GM21528 (cell line): ENCODE measurements at regions not wholly inside any gene's neighbourhood (a gene's known extent, or its start where the extent isn't known, plus 50 kb on each side); places are given as distances from the start of the nearest gene placed in this dataset.

Experiments used
- ATAC-seq: cut with Tn5 transposase; IDR thresholded peaks from one replicate; pipeline ENCODE4 v1.9.1; 2021; ENCODE audit warnings: mild to moderate bottlenecking, moderate library complexity; ENCODE audit not compliant: unreplicated experiment, low FRiP score

DNA sequence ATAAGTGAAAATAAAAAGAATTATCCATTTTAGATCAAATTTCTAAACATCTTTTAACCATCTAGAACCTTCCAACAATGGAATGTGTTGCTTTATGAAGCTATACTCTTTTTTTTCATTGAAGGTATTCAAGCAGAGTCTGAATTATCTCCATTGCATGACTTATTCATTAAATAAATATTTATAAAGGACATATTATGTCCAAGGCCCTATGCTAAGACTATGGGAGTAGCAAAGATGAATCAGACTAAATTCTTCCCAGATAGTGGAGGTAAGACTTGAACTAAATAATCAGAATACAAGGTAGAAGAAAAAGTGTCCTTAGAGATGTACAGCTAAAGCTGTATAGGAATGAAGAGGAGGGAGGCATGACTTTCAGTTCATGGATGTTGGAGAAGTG, 215.5 kb upstream of the RGMB start:
- ATAC-seq, result no peak

DNA sequence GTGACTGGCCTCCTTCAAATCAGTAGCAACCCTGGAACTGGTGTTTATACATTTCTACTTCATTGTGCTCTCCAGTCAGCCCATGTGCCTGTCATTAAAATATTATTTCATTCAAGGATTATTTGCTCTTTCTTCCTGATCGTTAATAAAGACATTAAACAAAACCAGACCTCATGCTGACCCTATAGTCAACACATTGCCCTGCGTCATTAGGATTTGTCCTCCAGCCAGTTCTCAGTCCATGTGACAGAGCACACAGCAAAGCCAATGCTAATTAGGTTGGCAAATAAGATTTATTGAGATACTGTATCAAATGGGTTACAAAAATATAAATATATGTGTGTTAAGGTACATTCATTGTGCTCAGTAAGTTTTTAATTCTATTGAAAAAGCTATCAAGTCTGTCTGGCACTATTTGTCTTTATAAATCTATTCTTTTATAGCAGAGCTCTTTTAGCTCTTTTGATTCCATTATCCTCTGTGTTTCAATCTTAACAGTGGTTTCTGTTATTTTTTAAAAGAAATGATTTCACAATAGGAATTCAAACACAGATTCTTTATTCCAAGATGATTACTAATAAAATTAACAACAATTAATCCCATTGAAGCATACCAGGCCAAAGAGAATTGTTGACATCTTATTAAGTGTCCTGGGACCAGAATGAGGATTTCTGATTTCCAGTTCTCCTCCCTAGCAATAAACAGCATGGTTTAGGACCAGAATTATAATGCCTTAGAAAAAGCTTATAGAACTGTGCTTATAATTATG, 209.4 kb upstream of the RGMB start:
- ATAC-seq, result no peak

DNA sequence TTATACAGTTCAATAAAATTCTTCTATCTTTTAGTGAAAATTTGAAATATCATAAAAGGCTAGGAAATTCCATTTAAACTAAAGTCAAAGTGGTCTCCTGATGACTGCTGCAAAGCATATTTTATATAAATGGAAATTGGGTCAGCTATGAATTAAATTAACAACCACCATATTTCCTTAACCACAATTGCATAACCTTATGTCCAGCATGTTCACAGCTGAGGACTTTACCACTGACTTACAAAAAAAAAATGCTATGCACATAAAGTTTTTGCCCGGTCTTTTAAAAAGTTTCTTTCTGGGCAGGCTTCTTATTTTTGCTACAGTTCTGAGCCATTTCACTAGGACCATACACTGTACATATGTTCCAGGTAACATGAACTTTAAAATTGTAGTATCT, 208.6 kb upstream of the RGMB start:
- no peak for ATAC-seq

DNA sequence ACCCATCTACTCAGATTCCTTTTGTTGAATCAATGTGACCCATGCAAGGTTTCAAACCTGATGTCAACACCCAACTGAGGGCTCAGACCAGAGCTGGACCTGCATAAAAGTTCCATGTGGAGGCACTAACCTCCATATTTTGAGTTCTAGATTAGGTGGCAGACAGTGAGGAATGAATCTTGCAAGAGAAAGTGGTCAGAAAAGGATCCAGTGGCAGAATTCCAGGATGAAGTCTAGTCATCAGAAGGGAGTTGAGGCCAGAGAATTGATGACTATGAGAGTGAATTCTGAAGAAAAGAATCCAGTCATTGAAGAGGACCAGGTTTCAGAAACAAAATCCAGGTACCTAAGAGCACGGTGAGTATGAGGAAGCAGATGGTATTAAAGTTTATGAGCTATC, 205.1 kb upstream of the RGMB start:
- no peak for ATAC-seq

DNA sequence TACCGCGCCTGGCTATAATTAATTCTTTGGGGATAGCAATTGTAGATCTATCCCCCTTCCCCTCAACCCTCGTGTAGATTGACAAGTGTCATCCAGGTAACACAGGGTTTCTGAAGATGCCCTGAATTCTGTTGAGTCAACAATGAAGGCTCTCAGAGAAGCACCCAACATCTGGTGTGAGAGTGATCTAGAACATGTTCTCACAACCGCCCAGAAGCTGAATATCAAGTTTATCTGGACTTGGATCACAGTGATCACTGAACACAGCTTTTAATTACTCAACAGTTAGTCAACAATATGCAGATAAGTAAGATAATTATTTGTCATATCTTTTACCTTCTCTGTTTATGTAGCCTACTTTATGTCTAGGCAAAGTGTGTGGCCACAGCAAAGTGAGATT, 204.2 kb upstream of the RGMB start:
- ATAC-seq, result no peak

DNA sequence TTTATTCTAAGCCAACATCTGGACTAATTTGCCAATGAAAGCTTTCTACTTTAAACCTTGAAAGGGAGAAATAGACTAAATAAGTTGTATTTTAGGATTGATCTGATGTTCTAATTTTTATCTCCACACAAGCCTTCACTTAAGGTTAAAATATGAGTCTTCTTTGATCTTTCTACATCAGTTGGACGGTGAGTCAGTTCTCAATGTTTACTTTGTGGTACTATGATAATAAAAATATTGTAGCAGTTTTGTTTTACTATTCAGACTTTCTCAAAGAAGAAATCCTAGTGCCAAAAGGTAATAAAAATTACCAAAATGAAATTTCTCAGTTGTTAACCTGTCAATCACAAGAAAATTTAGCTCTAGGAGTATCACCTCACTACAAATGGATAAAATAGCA, 203.5 kb upstream of the RGMB start:
- ATAC-seq, result no peak

DNA sequence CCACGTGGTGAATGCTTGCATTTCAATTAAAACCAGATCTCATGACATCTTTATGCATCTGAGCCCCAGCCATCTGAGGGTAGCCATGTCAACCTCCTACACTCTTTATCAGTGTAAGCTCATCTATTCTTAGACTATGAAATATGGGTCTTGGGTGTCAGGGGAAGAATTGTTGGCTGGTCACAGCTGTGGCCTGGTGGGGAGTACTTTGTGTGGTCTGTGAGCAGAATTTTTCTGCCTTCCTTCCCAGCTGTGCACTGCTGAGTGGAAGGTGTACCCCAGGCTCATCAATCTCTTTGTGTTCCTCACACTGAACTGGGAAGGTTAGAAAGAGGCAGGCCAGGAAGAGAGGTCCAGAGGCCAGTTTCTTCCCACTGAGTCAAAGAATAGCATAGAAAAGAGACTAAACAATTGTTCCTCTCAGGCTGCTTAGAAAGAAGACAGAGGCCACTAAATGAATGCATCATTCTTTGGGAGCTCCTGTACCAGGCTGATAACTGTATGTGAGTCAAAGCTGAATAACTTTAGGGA, 202.7 kb upstream of the RGMB start:
- no peak for ATAC-seq

DNA sequence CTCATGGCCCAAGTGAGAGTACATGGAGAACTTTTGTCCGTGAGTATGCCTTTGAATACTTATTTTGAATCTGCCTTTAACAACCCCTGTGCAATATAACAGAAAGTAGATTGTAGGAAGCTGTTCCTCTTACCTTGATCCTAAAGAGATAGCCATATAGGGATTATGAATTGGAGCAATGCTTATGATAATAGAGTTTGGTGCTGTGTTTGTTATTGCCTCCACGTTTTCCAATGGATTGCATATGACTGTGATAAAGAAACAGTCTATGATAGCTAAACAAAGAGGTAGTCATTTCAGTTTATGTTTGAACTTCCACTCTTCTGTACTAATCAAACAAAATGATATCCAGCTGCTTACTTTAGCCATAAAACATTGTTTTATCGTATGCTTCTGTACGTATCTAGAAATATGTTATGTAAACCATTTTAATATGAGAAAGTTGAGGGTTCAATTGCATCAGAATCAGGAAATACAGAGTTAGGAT, 199.6 kb upstream of the RGMB start:
- no peak for ATAC-seq

DNA sequence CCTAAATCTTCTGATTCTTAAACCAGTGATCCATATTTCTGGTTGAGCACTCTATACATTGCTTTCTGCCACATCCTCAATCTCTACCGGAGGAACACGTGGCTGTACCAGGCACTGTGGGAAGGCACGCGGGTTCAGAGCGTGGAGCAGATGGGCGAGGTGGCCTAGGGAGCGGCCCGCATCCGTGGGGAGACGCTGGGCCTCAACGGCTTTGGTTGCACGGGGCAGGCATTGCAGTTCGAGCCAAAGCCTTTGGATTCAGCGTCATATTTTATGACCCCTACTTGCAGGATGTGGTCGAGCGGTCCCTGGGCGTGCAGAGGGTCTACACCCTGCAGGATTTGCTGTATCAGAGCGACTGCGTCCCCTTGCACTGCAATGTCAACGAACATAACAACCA, 197.2 kb upstream of the RGMB start:
- ATAC-seq, result no peak

DNA sequence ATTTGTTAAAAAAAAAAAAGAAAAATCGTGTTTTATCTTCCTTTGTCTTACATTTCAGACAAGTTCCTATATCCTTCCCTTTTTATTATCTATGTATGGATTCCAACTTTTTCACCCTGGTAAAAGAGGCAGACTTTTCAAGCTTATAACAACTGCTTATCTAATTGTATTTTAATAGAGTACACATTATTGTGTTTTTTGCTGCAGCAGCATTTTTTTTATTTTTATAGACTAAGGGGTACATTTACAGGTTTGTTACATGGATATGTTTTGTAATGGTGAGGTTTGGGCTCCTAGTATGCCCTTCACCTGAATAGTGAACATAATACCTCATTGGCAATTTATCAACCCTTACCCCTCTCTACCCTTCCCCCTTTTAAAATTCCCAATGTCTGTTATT, 195.0 kb upstream of the RGMB start:
- ATAC-seq, result no peak

DNA sequence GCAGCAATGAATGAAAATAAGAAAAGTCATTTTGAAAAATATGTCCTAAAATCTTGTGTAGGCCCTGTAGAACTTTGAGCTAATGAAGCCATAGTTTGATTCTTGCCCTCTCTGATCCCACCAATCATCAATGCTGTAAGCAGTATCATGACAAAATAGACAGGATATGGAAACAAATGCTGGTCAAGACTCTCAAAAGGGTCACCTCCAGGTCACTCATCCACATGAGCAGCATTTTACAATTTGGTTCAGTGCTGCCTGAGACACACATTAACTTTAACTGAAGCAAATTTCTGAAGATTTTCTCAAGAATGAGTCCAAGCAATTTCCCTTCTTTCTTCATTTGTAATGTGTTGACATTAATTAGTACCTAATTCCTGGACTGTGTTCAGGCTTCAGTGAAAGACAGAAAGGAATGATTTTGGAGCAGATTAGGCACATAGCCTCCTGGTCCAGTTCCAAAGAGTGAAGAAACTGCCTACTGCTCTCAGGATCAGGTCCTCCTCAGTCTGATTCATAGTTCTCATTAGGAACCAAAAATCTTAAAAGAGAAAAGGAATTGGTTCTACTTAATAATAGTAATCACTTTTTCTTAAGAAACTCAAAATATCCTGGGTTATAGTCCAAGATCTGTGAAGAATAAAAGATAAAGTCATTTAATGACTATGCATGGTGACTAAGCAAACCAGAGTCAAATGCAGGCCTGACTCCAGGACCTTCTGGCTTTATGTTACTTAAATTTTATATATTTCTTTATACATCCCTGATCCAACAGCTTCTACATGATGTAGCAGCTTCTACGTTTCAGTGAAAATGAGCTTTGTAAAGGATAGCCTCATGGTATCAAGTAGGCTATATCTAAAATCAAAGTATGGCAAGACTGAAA, 192.1 kb upstream of the RGMB start:
- ATAC-seq, result no peak

DNA sequence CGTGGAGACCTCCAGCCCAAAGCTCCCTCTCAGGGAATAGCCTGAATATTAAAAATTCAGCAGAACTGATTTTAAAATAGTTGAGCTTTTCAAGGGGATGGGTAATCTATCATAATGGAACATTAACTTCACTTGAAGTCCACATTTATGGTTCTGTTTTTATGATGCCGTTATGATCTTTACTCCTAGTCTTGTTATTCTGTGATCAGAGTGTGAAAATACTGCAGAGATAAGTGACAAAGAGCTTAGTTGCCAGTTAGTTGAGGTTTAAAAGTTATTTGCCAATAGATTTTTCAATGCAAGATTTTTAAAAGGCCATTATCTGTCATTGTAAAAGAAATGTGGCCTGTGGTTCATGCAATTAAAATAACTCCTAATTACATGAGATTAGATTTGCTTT, 189.9 kb upstream of the RGMB start:
- ATAC-seq, result no peak

DNA sequence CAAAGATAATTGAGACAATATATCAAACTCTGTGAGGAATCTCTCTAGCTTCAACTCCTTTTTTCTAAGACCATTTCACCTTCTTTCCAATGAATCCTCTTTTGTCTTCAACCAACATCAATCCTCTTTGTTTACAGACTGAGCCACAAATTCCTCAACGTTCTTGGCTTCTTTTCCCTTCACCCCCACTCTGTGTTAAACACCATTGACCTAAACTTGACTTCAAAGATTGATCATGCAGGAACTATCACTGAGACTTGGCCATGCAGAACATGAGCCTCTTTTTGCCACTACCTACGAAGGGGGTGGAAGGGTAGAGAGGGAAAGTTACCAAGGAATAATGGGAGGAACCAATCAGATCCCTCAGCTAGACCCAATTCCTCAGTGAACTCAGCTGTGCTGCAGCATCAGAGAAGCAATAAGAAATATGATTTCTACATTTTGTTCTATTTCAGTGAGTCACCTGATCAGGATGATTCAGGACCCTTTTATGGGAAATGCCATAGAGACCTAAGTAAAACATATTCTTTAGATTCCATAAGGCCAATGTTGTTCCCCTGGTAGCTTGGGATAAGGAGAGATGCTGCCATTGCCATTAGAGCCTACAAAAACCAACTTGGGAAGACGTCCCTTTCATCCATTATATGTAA, 187.7 kb upstream of the RGMB start:
- no peak for ATAC-seq

DNA sequence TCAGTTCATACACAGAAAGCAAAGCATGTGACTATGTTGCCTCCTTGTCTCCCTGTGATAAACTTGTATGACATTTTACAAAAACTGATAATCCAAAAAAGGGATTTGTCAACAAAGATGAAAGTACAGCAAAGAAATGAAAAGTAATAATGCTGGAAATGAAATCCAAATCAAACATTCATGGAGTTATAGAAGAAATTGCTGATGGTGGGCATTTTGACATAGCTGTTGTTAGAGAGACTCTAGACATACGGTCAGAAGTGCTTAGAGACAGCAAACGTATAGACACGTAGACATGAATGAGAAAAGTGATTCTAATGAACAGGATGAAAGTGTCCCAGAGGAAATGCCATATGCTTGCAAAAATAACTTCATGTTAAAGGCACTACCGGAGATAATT, 186.9 kb upstream of the RGMB start:
- no peak for ATAC-seq

DNA sequence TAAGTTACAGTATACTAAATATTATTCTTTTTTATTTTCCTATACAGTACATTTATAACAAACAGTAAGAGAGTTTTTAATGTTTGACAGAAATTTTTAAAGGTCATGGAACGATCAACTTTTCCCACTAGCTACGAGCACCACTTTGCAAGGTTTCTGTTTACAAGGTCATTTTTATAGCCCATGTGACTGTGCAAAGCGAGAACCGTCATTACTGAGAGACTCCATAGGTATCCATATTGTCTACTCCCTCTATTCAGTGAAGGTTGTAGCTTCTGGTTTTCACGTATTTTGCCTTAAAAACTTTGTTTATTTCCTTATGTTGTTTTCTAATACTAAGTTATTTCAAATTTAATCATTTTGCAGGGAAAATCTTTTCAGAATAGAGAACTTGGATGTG, 186.3 kb upstream of the RGMB start:
- no peak for ATAC-seq

DNA sequence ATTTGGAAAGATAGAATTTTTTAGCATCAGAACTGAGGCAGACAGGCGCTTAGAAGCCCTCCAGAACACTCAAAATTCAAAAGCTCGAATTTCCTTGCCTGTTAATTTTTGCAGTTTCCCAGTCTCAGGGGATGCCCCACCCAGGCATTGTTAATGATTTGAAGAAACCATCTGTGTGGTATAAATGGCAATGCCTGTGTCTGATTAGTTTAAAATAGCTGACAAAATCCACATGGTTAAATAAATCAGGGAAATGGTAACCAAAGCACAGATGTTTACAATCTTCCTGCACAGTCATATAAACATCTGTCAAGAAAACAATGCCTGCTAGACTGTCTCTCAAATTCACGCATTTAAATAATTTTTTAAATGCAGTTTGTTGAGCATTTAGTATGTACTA, 185.2 kb upstream of the RGMB start:
- no peak for ATAC-seq

DNA sequence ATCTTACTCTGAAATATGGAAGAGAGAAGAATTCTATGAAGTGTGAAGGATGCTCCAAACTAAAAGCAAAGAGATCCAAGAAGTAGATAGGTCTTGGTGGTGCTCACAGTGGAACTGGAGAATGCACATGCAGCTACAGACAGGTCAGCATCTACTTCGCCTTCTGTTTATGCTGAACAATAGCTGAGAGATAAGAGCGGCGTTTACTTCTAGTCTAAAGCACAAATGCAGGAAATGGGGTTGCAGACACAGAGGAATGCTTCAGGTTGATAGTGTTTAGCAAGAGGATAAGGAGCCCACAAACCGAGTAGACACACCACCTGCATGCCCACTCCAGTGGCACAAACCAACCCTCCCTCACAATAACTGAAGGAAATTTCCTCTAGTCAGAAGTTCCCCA, 180.0 kb upstream of the RGMB start:
- no peak for ATAC-seq

DNA sequence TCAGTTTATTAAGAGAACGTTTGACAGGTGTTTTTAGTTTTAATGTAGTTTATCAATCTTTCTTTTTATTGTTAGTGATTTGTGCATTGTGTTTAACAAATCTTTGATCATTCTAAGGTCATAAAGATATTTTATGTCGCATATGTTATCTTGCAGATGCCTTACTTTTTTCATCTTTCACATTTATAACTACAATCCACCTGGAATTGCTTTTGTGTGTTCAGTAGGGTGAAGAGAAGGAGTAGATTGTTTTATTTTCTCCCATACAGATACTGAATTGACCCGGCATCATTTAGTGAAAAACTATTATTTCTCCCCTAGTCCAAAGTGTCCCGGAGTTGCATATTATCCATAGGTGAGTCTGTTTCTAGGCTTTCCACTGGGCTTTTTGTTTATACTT, 179.4 kb upstream of the RGMB start:
- no peak for ATAC-seq

DNA sequence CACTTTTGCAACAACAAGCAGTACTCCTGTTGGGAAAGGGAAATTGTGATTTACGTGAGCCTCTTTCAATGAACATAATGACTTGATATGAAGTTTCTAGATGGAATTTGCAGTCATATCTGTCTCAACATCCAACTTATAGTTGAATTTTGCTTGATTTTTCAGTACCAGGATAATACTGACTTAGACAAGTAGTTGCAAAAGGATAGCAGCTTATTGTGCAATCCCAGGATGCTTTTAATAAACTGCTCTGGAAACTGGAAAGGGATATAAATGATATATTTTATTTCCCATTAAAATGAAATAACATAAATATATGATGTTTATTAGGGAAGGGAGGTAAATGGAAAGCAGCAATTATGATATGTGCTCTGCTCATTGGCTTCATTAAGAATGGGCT, 174.4 kb upstream of the RGMB start:
- ATAC-seq, result no peak

DNA sequence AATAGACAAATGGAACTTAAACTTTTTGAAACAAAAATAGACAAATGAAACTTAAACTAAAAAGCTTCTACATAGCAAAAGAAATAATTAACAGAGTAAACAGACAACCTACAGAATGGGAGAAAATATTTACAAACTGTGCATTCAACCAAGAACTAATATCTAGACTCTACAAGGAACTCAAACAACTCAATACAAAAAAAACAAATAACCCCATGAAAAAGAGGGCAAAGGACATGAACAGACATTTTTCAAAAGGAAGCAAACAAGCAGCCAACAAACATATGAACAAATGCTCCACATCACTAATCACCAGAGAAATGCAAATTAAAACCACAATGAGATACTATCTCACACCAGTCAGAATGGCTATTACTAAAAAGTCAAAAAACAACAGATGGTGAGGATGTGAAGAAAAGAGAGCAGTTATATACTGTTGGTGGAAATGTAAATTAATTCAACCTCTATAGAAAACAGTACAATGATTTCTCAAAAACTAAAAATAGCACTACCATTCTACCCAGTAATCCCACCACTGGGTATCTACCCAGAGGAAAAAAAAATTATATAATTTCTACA, 170.8 kb upstream of the RGMB start:
- ATAC-seq, result no peak

DNA sequence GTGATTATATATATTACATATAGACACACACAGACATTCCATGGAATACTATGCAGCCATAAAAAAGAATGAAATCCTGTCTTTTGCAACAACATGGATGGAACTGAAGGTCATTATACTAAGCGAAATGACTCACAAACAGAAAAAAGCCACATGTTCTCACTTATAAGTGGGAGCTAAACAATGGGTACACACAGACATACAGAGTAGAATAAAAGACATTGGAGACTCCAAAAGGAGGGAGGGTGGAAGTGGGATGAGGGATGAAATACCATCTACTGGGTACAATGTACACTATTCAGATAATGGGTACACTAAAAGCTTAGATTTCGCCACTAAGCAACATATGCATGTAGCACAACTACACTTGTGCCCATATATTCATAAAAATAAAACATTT, 170.0 kb upstream of the RGMB start:
- ATAC-seq, result no peak
